HG03066 (cell line): ENCODE measurements at regions not wholly inside any gene's neighbourhood (a gene's known extent, or its start where the extent isn't known, plus 50 kb on each side); places are given as distances from the start of the nearest gene placed in this dataset.
"Not testable (repeated sequence)": the region's sequence is repeated elsewhere in the genome, so short reads cannot be mapped to it uniquely, and the experiment has no call there.

ENCODE experiments used
- ATAC-seq: cut with Tn5 transposase; IDR thresholded peaks from one replicate; pipeline ENCODE4 v1.9.1; 2021; ENCODE audit warnings: low read depth; ENCODE audit not compliant: unreplicated experiment

GRCh38 chr18:67455890-67456501 lies 60.5 kb downstream of the DSEL start:
- ATAC-seq, result no peak

- no peak for ATAC-seq
These were observed 62.6 kb downstream of the DSEL start for GRCh38 chr18:67453901-67454300.

GRCh38 chr18:67451960-67452359 lies 64.6 kb downstream of the DSEL start:
- ATAC-seq, result no peak

GRCh38 chr18:67451101-67451500 lies 65.4 kb downstream of the DSEL start:
- ATAC-seq, result not testable (repeated sequence)

- ATAC-seq, result no peak
These were observed 82.5 kb downstream of the DSEL start for GRCh38 chr18:67433971-67434370.

- ATAC-seq, result no peak
These were observed 83.7 kb downstream of the DSEL start for GRCh38 chr18:67432806-67433205.

GRCh38 chr18:67428805-67429204 lies 87.7 kb downstream of the DSEL start:
- no peak for ATAC-seq

- no peak for ATAC-seq
These were observed 88.4 kb downstream of the DSEL start for GRCh38 chr18:67428158-67428557.

DNA sequence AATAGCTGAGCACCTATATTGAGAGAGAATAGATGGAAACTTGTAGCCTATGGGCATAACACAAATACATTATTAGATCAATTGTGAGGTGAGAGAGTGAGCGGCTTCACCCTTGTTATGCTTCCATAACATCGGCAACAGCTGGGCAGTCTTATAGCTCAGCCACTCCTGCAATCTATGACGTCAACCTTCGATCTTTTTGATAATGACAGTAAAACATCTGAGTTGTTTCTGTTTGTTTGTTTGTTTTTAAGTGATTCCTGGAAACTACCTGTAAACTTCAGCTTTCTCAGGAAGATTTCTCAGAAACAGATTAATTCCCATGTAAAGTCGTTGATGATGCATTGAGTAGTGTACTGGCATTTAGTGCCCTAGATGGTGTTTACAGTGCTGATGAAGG lies 90.0 kb downstream of the DSEL start:
- no peak for ATAC-seq

DNA sequence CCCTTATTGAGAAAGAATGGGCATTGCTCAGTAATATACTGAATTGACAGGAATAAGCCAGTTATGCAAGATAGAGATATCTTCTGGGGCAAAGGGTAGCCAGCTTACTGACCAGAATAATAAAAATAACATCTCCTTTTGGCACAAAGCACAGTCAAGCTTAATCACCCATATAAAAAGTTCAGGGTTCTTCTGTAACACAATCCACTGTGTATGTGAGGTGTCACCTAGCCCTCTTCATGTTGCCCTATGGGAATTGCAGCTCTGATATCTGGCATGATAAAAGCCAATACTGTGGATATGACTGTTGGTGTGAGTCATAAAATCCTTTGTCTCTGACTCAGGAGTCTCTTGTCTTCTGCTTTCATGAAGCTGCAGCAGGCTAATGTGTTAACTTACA lies 90.8 kb downstream of the DSEL start:
- no peak for ATAC-seq

- no peak for ATAC-seq
These were observed 94.9 kb downstream of the DSEL start for GRCh38 chr18:67421651-67422050.

DNA sequence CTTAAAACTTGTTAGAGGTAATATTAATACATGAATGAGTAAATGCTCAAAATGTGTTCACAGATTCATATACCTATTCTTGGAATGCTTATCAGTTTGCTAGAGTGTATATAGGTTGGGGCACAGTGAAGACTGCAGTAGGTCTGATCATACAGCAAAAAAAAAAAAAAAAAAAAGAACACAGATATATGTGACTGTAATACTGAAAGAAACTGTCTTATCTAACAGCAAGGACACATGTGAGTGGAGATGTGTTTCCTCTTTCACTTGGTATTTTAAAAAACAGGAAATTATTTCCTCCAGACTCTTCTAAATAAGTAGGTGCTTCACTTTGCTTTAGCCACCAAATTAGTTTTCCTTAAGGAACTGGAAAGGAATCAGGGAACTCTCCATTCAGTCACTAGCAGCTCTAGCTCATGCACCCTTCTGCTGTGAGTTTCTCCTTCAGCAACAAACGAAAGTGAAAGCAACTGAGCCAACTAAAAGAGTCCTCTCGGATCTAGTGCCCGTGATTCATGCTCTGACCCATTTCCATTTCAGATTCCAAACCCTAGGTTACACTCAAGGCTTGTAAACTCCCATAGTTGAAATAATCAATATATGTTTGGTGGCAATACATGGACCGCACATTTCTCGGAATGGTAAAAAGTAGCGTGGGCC lies 98.5 kb downstream of the DSEL start:
- ATAC-seq, result peak; percentile 79

- no peak for ATAC-seq
These were observed 105.4 kb downstream of the DSEL start for GRCh38 chr18:67411116-67411515.

DNA sequence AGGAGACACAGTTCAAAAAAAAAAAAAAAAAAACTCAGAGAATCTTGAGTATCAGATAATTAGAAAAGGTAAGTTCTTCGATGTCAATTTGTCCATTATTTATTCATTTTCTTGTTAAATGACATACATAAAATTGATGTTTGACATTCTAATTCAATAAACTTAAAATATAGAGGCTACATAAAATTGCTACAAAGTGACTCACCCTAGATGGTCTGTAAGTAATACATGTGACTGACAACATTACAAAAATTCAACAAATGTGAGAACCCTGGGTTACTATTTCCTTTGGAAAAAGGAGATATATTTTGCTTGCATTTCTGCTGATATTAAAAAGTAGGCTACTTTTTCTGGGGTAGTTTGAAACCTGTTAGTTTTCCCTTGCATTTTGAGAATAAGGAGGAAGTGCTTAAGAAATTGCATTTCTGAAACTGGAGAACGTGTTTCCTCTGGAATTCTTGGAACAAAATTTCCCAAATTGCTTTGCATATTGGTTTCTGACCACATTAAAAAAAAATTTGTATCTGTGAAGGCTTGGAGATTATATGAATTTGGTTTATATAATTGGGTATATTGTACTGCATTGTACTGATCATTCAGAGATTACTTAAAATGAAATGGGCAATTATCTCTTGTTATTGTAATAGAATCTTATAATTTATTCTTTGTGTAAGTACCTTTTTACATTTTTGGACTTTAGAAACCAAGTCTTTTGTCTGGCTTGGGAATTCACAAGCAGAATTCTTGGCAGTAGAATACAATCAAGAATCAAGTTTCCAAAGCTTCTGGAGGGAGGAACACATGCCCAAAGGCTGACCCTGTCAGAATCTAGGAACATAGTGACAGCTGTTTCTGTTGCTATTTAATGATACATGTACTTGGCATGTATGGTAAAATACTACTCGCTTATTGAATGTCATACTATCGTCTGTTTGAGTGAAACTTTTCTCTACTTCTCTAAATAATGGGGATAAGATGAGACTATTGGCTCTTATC lies 106.1 kb downstream of the DSEL start:
- ATAC-seq, result no peak

DNA sequence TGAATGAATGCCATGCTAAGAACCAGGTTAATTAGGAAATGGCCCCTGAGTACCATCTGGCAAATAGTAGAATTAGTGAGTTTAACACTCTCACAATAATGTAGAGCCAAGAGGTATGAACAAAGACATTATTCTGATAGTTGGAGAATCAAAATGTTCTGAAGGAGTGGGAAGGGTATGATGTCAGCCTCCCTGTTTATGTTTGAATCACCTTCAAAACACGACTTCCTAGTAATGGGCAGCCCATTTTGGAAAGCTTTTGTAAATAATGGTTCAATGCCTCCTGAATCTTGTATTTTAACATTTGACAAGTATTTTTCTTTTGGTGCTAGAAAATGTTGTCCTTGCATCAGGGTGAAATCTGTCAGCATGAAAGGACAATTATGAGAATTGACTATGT lies 108.3 kb downstream of the DSEL start:
- no peak for ATAC-seq

DNA sequence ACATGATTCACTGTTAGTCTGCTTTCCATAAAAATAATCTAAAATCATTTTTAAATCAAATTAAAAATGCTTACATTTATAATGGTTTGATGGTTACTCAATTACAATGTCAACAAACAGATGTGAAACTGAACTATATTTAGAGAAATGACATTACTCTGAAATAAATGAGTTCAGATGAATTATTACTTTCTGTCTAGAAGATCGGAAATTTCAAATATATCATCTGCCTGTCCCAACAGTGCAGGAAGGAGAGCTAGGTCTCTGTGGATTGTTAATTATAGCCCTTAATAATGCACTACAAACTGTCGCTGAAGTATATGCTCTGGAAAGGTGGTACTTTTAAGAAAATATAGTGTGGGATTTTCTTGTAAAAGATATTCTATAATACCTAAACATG lies 109.8 kb downstream of the DSEL start:
- no peak for ATAC-seq

GRCh38 chr18:67402543-67402942 lies 114.0 kb downstream of the DSEL start:
- no peak for ATAC-seq

GRCh38 chr18:67400502-67401117 lies 115.9 kb downstream of the DSEL start:
- no peak for ATAC-seq

DNA sequence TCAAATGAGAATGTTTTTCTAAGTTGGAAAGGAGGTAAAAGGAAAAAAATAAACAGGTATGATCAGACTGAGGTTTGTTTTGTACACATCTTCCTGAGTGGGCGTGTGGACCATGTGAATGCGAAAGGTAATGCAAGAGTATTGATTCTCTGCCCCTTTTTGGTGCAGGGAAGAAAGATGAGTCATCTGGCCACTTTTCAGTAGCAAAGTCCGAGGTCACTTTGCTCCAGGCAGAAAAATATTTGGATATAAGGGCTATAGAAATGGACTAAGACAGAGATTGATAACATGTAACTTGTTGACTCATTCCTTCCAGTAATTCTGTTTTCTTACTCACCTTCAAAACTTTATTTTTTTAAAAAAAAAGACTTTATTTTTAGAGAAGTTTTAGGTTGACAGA lies 130.5 kb downstream of the DSEL start:
- no peak for ATAC-seq

GRCh38 chr18:67385455-67385854 lies 131.1 kb downstream of the DSEL start:
- ATAC-seq, result no peak

- ATAC-seq, result not testable (repeated sequence)
These were observed 132.5 kb downstream of the DSEL start for GRCh38 chr18:67384057-67384456.
